IMR-90 (cell line): ENCODE measurements at regions not wholly inside any gene's neighbourhood (a gene's known extent, or its start where the extent isn't known, plus 50 kb on each side); places are given as distances from the start of the nearest gene placed in this dataset.

ENCODE experiments used
- ATAC-seq: fragments of 200-7000 bp; cut with Tn5 transposase; 2 replicates; pipeline ENCODE4 v1.9.1; 2020; ENCODE audit warnings: low read depth, mild to moderate bottlenecking, moderate library complexity
- BruUV-seq: library from RNA; stranded (reverse); fragments of 400-500 nt; replicated peaks from 2 replicates; lab custom pipeline; 2021; lab: Mats Ljungman, UMichigan
- CTCF ChIA-PET: fragments of 300-600 bp; formaldehyde crosslinking; extraction: SDS; loops from one replicate; lab custom pipeline; 2021; ENCODE audit warnings: antibody characterized with exemption; lab: Yijun Ruan, JAX
- POLR2A ChIA-PET: fragments of 300-600 bp; sonication (Branson Sonifier 250); formaldehyde crosslinking; loops from one replicate; lab custom pipeline; 2022; ENCODE audit warnings: antibody characterized with exemption; ENCODE audit not compliant: unreplicated experiment; lab: Charles Lee
- DNase-seq: peaks from one replicate; pipeline ENCODE4 v3.0.0; 2013
- H2AFZ ChIP-seq: replicated peaks from 2 replicates; pipeline ENCODE3; 2013; ENCODE audit warnings: low read length, mild to moderate bottlenecking; ENCODE audit not compliant: poor library complexity
- H2AK5ac ChIP-seq: 2 replicates; pipeline ENCODE4 v1.6.1; 2013; ENCODE audit warnings: low read depth, low read length, inconsistent platforms
- H2AK9ac ChIP-seq: replicated peaks from 2 replicates; pipeline ENCODE3; 2013; ENCODE audit warnings: mild to moderate bottlenecking, low read depth, low read length, moderate library complexity; ENCODE audit not compliant: poor library complexity
- H2BK120ac ChIP-seq: 2 replicates; pipeline ENCODE4 v1.6.1; 2013; ENCODE audit warnings: low read depth, low read length, inconsistent platforms
- H2BK15ac ChIP-seq: 3 replicates; pipeline ENCODE4 v1.6.1; 2013; ENCODE audit warnings: low read depth, low read length, inconsistent platforms
- H2BK20ac ChIP-seq: 2 replicates; pipeline ENCODE4 v1.6.1; 2013; ENCODE audit warnings: low read depth, mild to moderate bottlenecking, inconsistent platforms, low read length, moderate library complexity
- H2BK5ac ChIP-seq: 2 replicates; pipeline ENCODE4 v1.6.1; 2013; ENCODE audit warnings: mild to moderate bottlenecking, low read depth, low read length, inconsistent platforms; ENCODE audit not compliant: poor library complexity, severe bottlenecking
- H3K14ac ChIP-seq: replicated peaks from 2 replicates; pipeline ENCODE4 v1.6.1; 2013; ENCODE audit warnings: low read depth, low read length, inconsistent platforms
- H3K18ac ChIP-seq: 2 replicates; pipeline ENCODE4 v1.6.1; 2013; ENCODE audit warnings: low read depth, low read length, control low read depth
- H3K23ac ChIP-seq: 2 replicates; pipeline ENCODE4 v1.6.1; 2013; ENCODE audit warnings: low read depth, low read length, inconsistent platforms
- H3K27ac ChIP-seq: 2 replicates; pipeline ENCODE4 v1.5.1; 2013; ENCODE audit warnings: mild to moderate bottlenecking, control low read depth, low read length; ENCODE audit not compliant: insufficient read depth
- H3K27me3 ChIP-seq: 2 replicates; pipeline ENCODE4 v1.6.1; 2013; ENCODE audit warnings: low read length; ENCODE audit not compliant: control insufficient read depth, insufficient read depth
- H3K36me3 ChIP-seq: 2 replicates; pipeline ENCODE4 v1.6.1; 2013; ENCODE audit warnings: low read length, mixed read lengths; ENCODE audit not compliant: control insufficient read depth, insufficient read depth
- H3K4ac ChIP-seq: 2 replicates; pipeline ENCODE4 v1.6.1; 2013; ENCODE audit warnings: low read depth, low read length, inconsistent platforms
- H3K4me1 ChIP-seq: 2 replicates; pipeline ENCODE4 v1.6.1; 2013; ENCODE audit warnings: low read length, mixed read lengths; ENCODE audit not compliant: control insufficient read depth, insufficient read depth
- H3K4me2 ChIP-seq: 2 replicates; pipeline ENCODE4 v1.6.1; 2013; ENCODE audit warnings: low read depth, mild to moderate bottlenecking, control low read depth, low read length, moderate library complexity
- H3K4me3 ChIP-seq: 2 replicates; pipeline ENCODE4 v1.5.1; 2013; ENCODE audit warnings: low read depth, mild to moderate bottlenecking, control low read depth, low read length, moderate library complexity; ENCODE audit not compliant: insufficient read depth
- H3K56ac ChIP-seq: 2 replicates; pipeline ENCODE4 v1.6.1; 2013; ENCODE audit warnings: low read length, inconsistent platforms; ENCODE audit not compliant: insufficient read depth; ENCODE audit errors: extremely low read depth
- H3K79me1 ChIP-seq, 2 experiments: 2 replicates each; pipeline ENCODE4 v1.6.1; 2013; ENCODE audit warnings: low read length in 2 of 2, inconsistent platforms in 1 of 2, low read depth in 1 of 2
- H3K9ac ChIP-seq: 2 replicates; pipeline ENCODE4 v1.6.1; 2013; ENCODE audit warnings: low read depth, low read length, control low read depth
- H3K9me1 ChIP-seq: 2 replicates; pipeline ENCODE4 v1.6.1; 2013; ENCODE audit warnings: low read length, inconsistent platforms; ENCODE audit not compliant: insufficient read depth
- H3K9me3 ChIP-seq: 2 replicates; pipeline ENCODE4 v1.6.1; 2013; ENCODE audit warnings: low read length; ENCODE audit not compliant: control insufficient read depth, insufficient read depth
- H4K20me1 ChIP-seq: 2 replicates; pipeline ENCODE4 v1.6.1; 2013; ENCODE audit warnings: low read length, inconsistent platforms; ENCODE audit not compliant: insufficient read depth
- H4K5ac ChIP-seq: 2 replicates; pipeline ENCODE4 v1.6.1; 2013; ENCODE audit warnings: mild to moderate bottlenecking, low read depth, low read length, control low read depth
- H4K8ac ChIP-seq, 2 experiments: 2 replicates each; pipeline ENCODE4 v1.6.1; 2013; ENCODE audit warnings: low read depth in 2 of 2, low read length in 2 of 2, control low read depth in 1 of 2, inconsistent platforms in 1 of 2
- H4K91ac ChIP-seq: 2 replicates; pipeline ENCODE4 v1.6.1; 2013; ENCODE audit warnings: low read depth, low read length, inconsistent platforms; ENCODE audit not compliant: insufficient read depth
- BHLHE40 ChIP-seq: fragments of 150-350 bp; IDR thresholded peaks from 2 replicates; pipeline ENCODE4 v1.6.1; 2016; ENCODE audit warnings: mild to moderate bottlenecking, low read depth, low read length
- RFX5 ChIP-seq: IDR thresholded peaks from 2 replicates; pipeline ENCODE4 v1.8.0; 2012; ENCODE audit warnings: low read depth, mild to moderate bottlenecking, low read length, moderate library complexity
- WGBS, 2 experiments: methylation state at CpG; one replicate each; pipeline versions ENCODE4 v1.1.5 to v1.1.7; 2013; ENCODE audit warnings: missing lambda C conversion rate in 2 of 2; ENCODE audit not compliant: insufficient read length in 1 of 2; ENCODE audit errors: extremely low coverage in 2 of 2; 5-methylcytosine and 5-hydroxymethylcytosine counted together
- dilution Hi-C: fragments of 300-500 bp; cut with HindIII; formaldehyde crosslinking; loops from one replicate; pipeline ENCODE4 v1.14.3; 2018; ENCODE audit warnings: low sequenced_read_pairs; ENCODE audit not compliant: unreplicated experiment
- in situ Hi-C: fragments of 300-500 bp; cut with MboI; formaldehyde crosslinking; loops from 3 replicates; pipeline ENCODE4 v1.14.3; 2019; ENCODE audit warnings: low sequenced_read_pairs, inconsistent platforms, mixed read lengths
- intact Hi-C: fragments of 100-400 bp; cut with micrococcal nuclease; formaldehyde crosslinking; loops from 2 replicates; pipeline ENCODE4 v1.10.0; 2022

DNA sequence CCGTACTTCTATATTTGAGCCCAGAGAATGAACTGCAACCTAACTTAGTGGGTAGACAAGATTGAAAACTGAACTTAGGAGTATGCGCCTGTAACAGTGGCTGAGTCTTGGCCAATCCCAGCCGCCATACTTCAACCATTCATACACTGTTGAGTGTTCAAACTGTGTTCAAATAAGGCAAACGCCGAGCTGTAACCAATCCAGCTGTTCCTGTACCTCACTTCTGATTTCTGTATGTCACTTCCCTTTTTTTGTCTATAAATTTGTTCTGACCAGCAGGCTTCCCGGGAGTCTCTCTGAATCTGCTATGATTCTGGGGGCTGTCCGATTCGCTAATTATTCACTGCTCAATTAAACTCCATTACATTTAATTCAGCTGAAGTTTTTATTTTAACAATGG, 58.6 kb upstream of the TPM1 start:
- H2AK5ac ChIP-seq = no peak overlapping the region
- H3K9ac ChIP-seq = no peak overlapping the region
- H3K4me1 ChIP-seq = peaks cover 3% of the 10 kb centered on the region; the same call in 1 of the 2 replicates
- ChIA-PET CTCF (no interaction called here), POLR2A (no interaction called here)
- H2BK120ac ChIP-seq = no peak overlapping the region
- dilution Hi-C loops (no loop called here), intact Hi-C loops (no loop called here), in situ Hi-C loops (no loop called here)
- H2BK5ac ChIP-seq = no peak overlapping the region
- peaks cover 0 to 2% of the 10 kb centered on the region in 2 experiments; a peak in 2 of 4 replicates for H3K79me1 ChIP-seq
- H4K8ac ChIP-seq = no peak overlapping the region
- H3K14ac ChIP-seq = no peak overlapping the region
- no peaks in the 10 kb centered on the region for H3K27me3 ChIP-seq
- no peak overlapping the region for H2AK9ac ChIP-seq
- no peaks in the 10 kb centered on the region for H3K36me3 ChIP-seq
- peaks cover 5% of the 10 kb centered on the region for H3K9me1 ChIP-seq
- ATAC-seq = no peak
- no peak overlapping the region for H3K56ac ChIP-seq
- no peak overlapping the region for H3K27ac ChIP-seq
- TF ChIP-seq RFX5 (no peak), BHLHE40 (no peak)
- no peak overlapping the region for H4K5ac ChIP-seq
- BruUV-seq = no TSS peak
- H2BK15ac ChIP-seq = no peak overlapping the region
- no CpG with 5 or more reads among the region's 8 CpGs for WGBS, 2 experiments
- no peak overlapping the region for H3K18ac ChIP-seq
- no peak overlapping the region for H4K91ac ChIP-seq
- H2BK20ac ChIP-seq = no peak overlapping the region
- H4K20me1 ChIP-seq = no peaks in the 10 kb centered on the region
- no peak overlapping the region for H3K23ac ChIP-seq
- no peak for DNase-seq
- no peak overlapping the region for H3K4ac ChIP-seq
- H3K9me3 ChIP-seq = no peaks in the 10 kb centered on the region
- H3K4me3 ChIP-seq = no peak overlapping the region
- no peak overlapping the region for H3K4me2 ChIP-seq
- no peak overlapping the region for H2AFZ ChIP-seq
